ENCODE measurements at regions not wholly inside any gene's neighbourhood (a gene's known extent, or its start where the extent isn't known, plus 50 kb on each side); places are given as distances from the start of the nearest gene placed in this dataset.
A peak's percentile ranks its signal among the peaks of the same experiment; 100 is the strongest.

DNA sequence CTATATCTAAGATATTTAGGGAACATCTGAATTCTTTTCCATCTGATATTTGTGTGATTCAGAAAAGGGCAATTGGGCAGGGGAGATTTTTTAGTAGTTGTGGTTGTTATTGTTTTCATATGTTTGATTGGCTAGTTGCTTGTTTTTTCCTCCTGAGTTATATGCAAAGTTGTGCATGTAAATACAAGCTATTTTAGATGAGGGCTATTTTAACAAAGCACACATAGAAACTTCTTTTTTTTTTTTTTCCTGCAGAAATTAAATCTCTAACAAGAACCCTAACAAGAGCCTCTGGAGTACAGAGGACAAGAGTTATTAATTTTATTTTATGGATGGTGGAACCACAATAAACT lies 559.1 kb downstream of the CETN3 start:
- H4K91ac ChIP-seq (ENCODE audit: low read depth, low read length, poor library complexity), result no peak overlapping the region
- H3K14ac ChIP-seq (ENCODE audit: low read length), result no peak overlapping the region
- H3K4ac ChIP-seq (ENCODE audit: low read length), result no peak overlapping the region
- no peaks in the 10 kb centered on the region for H3K79me1 ChIP-seq (ENCODE audit: low read depth, low read length)
- no peak overlapping the region for H3K4me3 ChIP-seq (ENCODE audit: low read length in 2 of 2)
- H3K9ac ChIP-seq (ENCODE audit: low read depth, low read length, poor library complexity), result no peak overlapping the region
- peak overlapping the region; percentile 70 for H2AFZ ChIP-seq (ENCODE audit: low read length)
- no peak overlapping the region for H3K18ac ChIP-seq (ENCODE audit: low read length)
- DNase-seq (ENCODE audit: low spot score), result no peak
- H3K27ac ChIP-seq (replicated peaks; ENCODE audit: low read length), result no peak overlapping the region
- H3K27me3 ChIP-seq (ENCODE audit: control insufficient read depth in 3 of 3, insufficient read depth in 3 of 3, low read depth in 1 of 3, low read length in 3 of 3), result no peaks in the 10 kb centered on the region
- H3K36me3 ChIP-seq (replicated peaks in 1 of 2; ENCODE audit: control insufficient read depth in 2 of 2, insufficient read depth in 2 of 2, low read length in 2 of 2), result no peaks in the 10 kb centered on the region
- no peak overlapping the region for H4K8ac ChIP-seq (ENCODE audit: low read depth, low read length)
- no peak overlapping the region for H3K23ac ChIP-seq (ENCODE audit: low read depth, low read length, poor library complexity)
- no peak overlapping the region for H3K4me2 ChIP-seq (ENCODE audit: insufficient read depth, low read length, poor library complexity, severe bottlenecking)
- H3K4me1 ChIP-seq (ENCODE audit: control insufficient read depth in 2 of 2, insufficient read depth in 1 of 2, low read depth in 1 of 2, low read length in 2 of 2), result peaks cover 6 to 8% of the 10 kb centered on the region in 2 donors
- no peak overlapping the region for H2BK12ac ChIP-seq (ENCODE audit: low read length)
- H3K9me3 ChIP-seq (replicated peaks in 1 of 2; ENCODE audit: control insufficient read depth in 2 of 2, insufficient read depth in 1 of 2, low read depth in 1 of 2, low read length in 2 of 2), result no peaks in the 10 kb centered on the region
- no peak overlapping the region for H2AK5ac ChIP-seq (ENCODE audit: low read depth, low read length)
- H2BK120ac ChIP-seq (ENCODE audit: low read depth, low read length), result no peak overlapping the region
- H2BK5ac ChIP-seq (ENCODE audit: low read length), result no peak overlapping the region
- no peak overlapping the region for H2BK15ac ChIP-seq (ENCODE audit: low read length)

DNA sequence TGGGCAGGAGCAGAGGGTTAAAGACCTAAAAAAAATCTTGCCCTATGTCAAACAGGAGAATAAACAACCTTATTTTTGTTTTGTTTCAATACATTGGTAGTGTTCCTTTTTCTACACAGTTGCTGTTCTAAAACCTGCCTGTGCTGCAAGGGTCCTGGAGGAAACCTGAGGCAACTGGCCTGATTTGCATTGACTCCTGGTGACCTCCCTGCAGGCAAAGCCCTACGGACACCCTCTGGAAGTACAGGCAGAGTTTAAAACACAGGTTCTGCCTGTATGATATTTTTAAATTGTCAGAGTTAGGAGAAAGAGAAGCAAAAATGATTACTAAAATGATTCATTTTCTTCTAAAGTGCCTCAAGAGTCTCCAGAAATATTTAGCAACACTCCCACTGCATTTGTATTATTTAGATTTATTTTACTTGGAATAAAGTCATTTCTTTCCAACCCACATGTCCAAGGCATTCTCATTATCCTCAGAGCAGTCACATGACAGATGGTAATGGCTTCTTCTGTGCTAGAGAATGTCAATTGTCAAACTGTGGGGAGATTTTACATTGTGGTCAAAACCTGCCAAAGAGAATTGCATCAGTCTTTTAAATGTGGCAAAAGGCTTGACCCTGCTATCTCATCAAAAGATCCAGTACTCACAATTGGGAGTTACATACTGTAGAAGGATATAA lies 559.6 kb downstream of the CETN3 start:
- no peaks in the 10 kb centered on the region for H3K36me3 ChIP-seq (replicated peaks in 1 of 2; ENCODE audit: control insufficient read depth in 2 of 2, insufficient read depth in 2 of 2, low read length in 2 of 2)

DNA sequence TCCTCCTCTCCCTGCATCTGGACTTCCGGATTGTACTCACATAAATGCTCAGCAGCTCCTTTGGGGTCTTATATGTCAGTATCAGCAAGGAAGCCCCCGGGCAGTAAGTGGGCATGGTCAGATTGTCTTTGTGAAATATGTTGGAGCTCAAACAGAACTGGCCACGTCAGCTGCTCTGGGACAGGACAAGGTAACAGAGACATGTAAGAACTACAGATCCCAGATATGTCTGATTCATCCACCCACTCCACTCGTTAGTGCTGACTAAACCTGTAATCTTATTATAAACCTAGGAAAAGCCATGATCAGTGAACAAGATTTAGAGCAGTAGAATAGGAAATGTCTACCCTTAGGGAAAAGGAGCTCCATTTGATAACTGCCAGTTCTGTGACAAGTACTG lies 561.8 kb downstream of the CETN3 start:
- no peaks in the 10 kb centered on the region for H3K27me3 ChIP-seq (ENCODE audit: control insufficient read depth in 3 of 3, insufficient read depth in 3 of 3, low read depth in 1 of 3, low read length in 3 of 3)
- H3K23ac ChIP-seq (ENCODE audit: low read depth, low read length, poor library complexity), result no peak overlapping the region
- no peak overlapping the region for H3K4me3 ChIP-seq (ENCODE audit: low read length in 2 of 2)
- H3K18ac ChIP-seq (ENCODE audit: low read length), result no peak overlapping the region
- H3K4me2 ChIP-seq (ENCODE audit: insufficient read depth, low read length, poor library complexity, severe bottlenecking), result no peak overlapping the region
- no peak overlapping the region for H2BK15ac ChIP-seq (ENCODE audit: low read length)
- H3K9ac ChIP-seq (ENCODE audit: low read depth, low read length, poor library complexity), result no peak overlapping the region
- no peaks in the 10 kb centered on the region for H3K9me3 ChIP-seq (replicated peaks in 1 of 2; ENCODE audit: control insufficient read depth in 2 of 2, insufficient read depth in 1 of 2, low read depth in 1 of 2, low read length in 2 of 2)
- no peak overlapping the region for H2BK12ac ChIP-seq (ENCODE audit: low read length)
- H2BK120ac ChIP-seq (ENCODE audit: low read depth, low read length), result no peak overlapping the region
- no peak overlapping the region for H3K14ac ChIP-seq (ENCODE audit: low read length)
- H2AFZ ChIP-seq (ENCODE audit: low read length), result peak overlapping the region; percentile 64
- no peak overlapping the region for H3K4ac ChIP-seq (ENCODE audit: low read length)
- WGBS, 2 donors (ENCODE audit: extremely low coverage in 2 of 2, insufficient read length in 2 of 2, insufficient replicate concordance in 1 of 2), result no CpG with 5 or more reads among the region's 4 CpGs
- H2BK5ac ChIP-seq (ENCODE audit: low read length), result no peak overlapping the region
- no peaks in the 10 kb centered on the region for H3K79me1 ChIP-seq (ENCODE audit: low read depth, low read length)
- H3K36me3 ChIP-seq (replicated peaks in 1 of 2; ENCODE audit: control insufficient read depth in 2 of 2, insufficient read depth in 2 of 2, low read length in 2 of 2), result no peaks in the 10 kb centered on the region
- no peak for DNase-seq (ENCODE audit: low spot score)
- H3K4me1 ChIP-seq (ENCODE audit: control insufficient read depth in 2 of 2, insufficient read depth in 1 of 2, low read depth in 1 of 2, low read length in 2 of 2), result peaks cover 6 to 8% of the 10 kb centered on the region in 2 donors
- H3K27ac ChIP-seq (replicated peaks; ENCODE audit: low read length), result no peak overlapping the region
- H4K91ac ChIP-seq (ENCODE audit: low read depth, low read length, poor library complexity), result no peak overlapping the region
- H2AK5ac ChIP-seq (ENCODE audit: low read depth, low read length), result no peak overlapping the region
- H4K8ac ChIP-seq (ENCODE audit: low read depth, low read length), result no peak overlapping the region

More for the DNA sequence above, 559.6 kb downstream of the CETN3 start:
- Histone ChIP-seq H3K18ac (ENCODE audit: low read length) (no peak overlapping the region), H3K4me3 (ENCODE audit: low read length in 2 of 2) (no peak overlapping the region), H3K23ac (ENCODE audit: low read depth, low read length, poor library complexity) (no peak overlapping the region), H4K91ac (ENCODE audit: low read depth, low read length, poor library complexity) (no peak overlapping the region), H3K9me3 (replicated peaks in 1 of 2; ENCODE audit: control insufficient read depth in 2 of 2, insufficient read depth in 1 of 2, low read depth in 1 of 2, low read length in 2 of 2) (no peaks in the 10 kb centered on the region), H3K4me1 (ENCODE audit: control insufficient read depth in 2 of 2, insufficient read depth in 1 of 2, low read depth in 1 of 2, low read length in 2 of 2) (peaks cover 6 to 8% of the 10 kb centered on the region in 2 donors), H2AK5ac (ENCODE audit: low read depth, low read length) (no peak overlapping the region), H3K9ac (ENCODE audit: low read depth, low read length, poor library complexity) (no peak overlapping the region), H2BK120ac (ENCODE audit: low read depth, low read length) (no peak overlapping the region), H2BK15ac (ENCODE audit: low read length) (no peak overlapping the region), H2BK12ac (ENCODE audit: low read length) (no peak overlapping the region), H3K79me1 (ENCODE audit: low read depth, low read length) (no peaks in the 10 kb centered on the region), H2BK5ac (ENCODE audit: low read length) (no peak overlapping the region), H3K4me2 (ENCODE audit: insufficient read depth, low read length, poor library complexity, severe bottlenecking) (no peak overlapping the region), H2AFZ (ENCODE audit: low read length) (peak overlapping the region; percentile 70), H4K8ac (ENCODE audit: low read depth, low read length) (no peak overlapping the region), H3K27ac (replicated peaks; ENCODE audit: low read length) (no peak overlapping the region), H3K14ac (ENCODE audit: low read length) (no peak overlapping the region), H3K4ac (ENCODE audit: low read length) (no peak overlapping the region), H3K27me3 (ENCODE audit: control insufficient read depth in 3 of 3, insufficient read depth in 3 of 3, low read depth in 1 of 3, low read length in 3 of 3) (no peaks in the 10 kb centered on the region)
- no CpG with 5 or more reads among the region's 1 CpG for WGBS, 2 donors (ENCODE audit: extremely low coverage in 2 of 2, insufficient read length in 2 of 2, insufficient replicate concordance in 1 of 2)
- DNase-seq (ENCODE audit: low spot score), result no peak

DNA sequence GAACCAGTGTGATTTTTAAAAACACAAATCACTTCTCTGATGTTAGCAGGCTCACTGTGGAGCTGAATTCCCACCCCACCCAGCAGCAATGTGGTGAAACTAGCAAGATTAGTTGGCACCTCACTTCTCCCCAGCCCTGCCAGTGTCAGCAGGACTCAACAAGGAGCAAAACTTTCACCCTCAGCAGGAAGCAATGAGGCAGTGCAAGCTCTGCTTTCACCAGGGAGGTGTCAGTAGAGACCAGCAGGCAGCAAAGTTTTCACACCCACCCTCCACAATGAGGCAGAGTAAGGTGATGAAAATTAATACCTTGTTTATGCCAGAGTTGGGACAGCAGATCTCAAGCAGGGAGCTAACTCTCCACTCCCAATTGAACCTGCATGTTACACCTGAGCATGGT lies 565.0 kb downstream of the CETN3 start:
- Histone ChIP-seq H2BK5ac (ENCODE audit: low read length) (no peak overlapping the region), H3K36me3 (replicated peaks in 1 of 2; ENCODE audit: control insufficient read depth in 2 of 2, insufficient read depth in 2 of 2, low read length in 2 of 2) (no peaks in the 10 kb centered on the region), H3K4ac (ENCODE audit: low read length) (no peak overlapping the region), H2BK12ac (ENCODE audit: low read length) (no peak overlapping the region), H3K18ac (ENCODE audit: low read length) (no peak overlapping the region), H3K4me2 (ENCODE audit: insufficient read depth, low read length, poor library complexity, severe bottlenecking) (no peak overlapping the region), H2BK15ac (ENCODE audit: low read length) (no peak overlapping the region), H3K9me3 (replicated peaks in 1 of 2; ENCODE audit: control insufficient read depth in 2 of 2, insufficient read depth in 1 of 2, low read depth in 1 of 2, low read length in 2 of 2) (no peaks in the 10 kb centered on the region), H3K27ac (replicated peaks; ENCODE audit: low read length) (no peak overlapping the region), H3K9ac (ENCODE audit: low read depth, low read length, poor library complexity) (no peak overlapping the region), H3K4me1 (ENCODE audit: control insufficient read depth in 2 of 2, insufficient read depth in 1 of 2, low read depth in 1 of 2, low read length in 2 of 2) (peaks cover under 1 to 2% of the 10 kb centered on the region in 2 donors), H2AK5ac (ENCODE audit: low read depth, low read length) (no peak overlapping the region), H3K27me3 (ENCODE audit: control insufficient read depth in 3 of 3, insufficient read depth in 3 of 3, low read depth in 1 of 3, low read length in 3 of 3) (no peaks in the 10 kb centered on the region), H3K23ac (ENCODE audit: low read depth, low read length, poor library complexity) (no peak overlapping the region), H4K91ac (ENCODE audit: low read depth, low read length, poor library complexity) (no peak overlapping the region), H3K14ac (ENCODE audit: low read length) (no peak overlapping the region), H3K4me3 (ENCODE audit: low read length in 2 of 2) (no peak overlapping the region), H2BK120ac (ENCODE audit: low read depth, low read length) (no peak overlapping the region), H3K79me1 (ENCODE audit: low read depth, low read length) (no peaks in the 10 kb centered on the region), H2AFZ (ENCODE audit: low read length) (peak overlapping the region; percentile 41), H4K8ac (ENCODE audit: low read depth, low read length) (no peak overlapping the region)
- no peak for DNase-seq (ENCODE audit: low spot score)

All from neuronal stem cell (in vitro differentiated cells).